ENCODE measurements at regions not wholly inside any gene's neighbourhood (a gene's known extent, or its start where the extent isn't known, plus 50 kb on each side); places are given as distances from the start of the nearest gene placed in this dataset.

GRCh38 chr16:5979905-5980550 lies 882.4 kb upstream of the EEF2KMT start:
- H3K4me3 Mint-ChIP-seq = no peak overlapping the region
- no peaks in the 10 kb centered on the region for H3K36me3 Mint-ChIP-seq
- H3K9me3 Mint-ChIP-seq = no peaks in the 10 kb centered on the region
- H3K4me1 Mint-ChIP-seq = no peaks in the 10 kb centered on the region
- no peaks in the 10 kb centered on the region for H3K27me3 Mint-ChIP-seq
- no peak overlapping the region for H3K27ac Mint-ChIP-seq
- no peak for DNase-seq

- no peak for DNase-seq
- no peaks in the 10 kb centered on the region for H3K27me3 Mint-ChIP-seq
- H3K4me1 Mint-ChIP-seq = no peaks in the 10 kb centered on the region
- H3K36me3 Mint-ChIP-seq = no peaks in the 10 kb centered on the region
- no peak overlapping the region for H3K4me3 Mint-ChIP-seq
- H3K27ac Mint-ChIP-seq = no peak overlapping the region
- H3K9me3 Mint-ChIP-seq = no peaks in the 10 kb centered on the region
These were observed 879.7 kb upstream of the EEF2KMT start for GRCh38 chr16:5977329-5977728.

- H3K4me3 Mint-ChIP-seq = no peak overlapping the region
- no peak overlapping the region for H3K27ac Mint-ChIP-seq
- H3K4me1 Mint-ChIP-seq = no peaks in the 10 kb centered on the region
- H3K9me3 Mint-ChIP-seq = peaks cover 7% of the 10 kb centered on the region
- DNase-seq = no peak
- H3K36me3 Mint-ChIP-seq = peaks cover 1% of the 10 kb centered on the region
- H3K27me3 Mint-ChIP-seq = no peaks in the 10 kb centered on the region
These were observed 875.2 kb upstream of the EEF2KMT start for GRCh38 chr16:5972747-5973146.

GRCh38 chr16:5971924-5972323 lies 874.3 kb upstream of the EEF2KMT start:
- Mint-ChIP-seq H3K9me3 (peaks cover 7% of the 10 kb centered on the region), H3K36me3 (peaks cover 1% of the 10 kb centered on the region), H3K27me3 (no peaks in the 10 kb centered on the region), H3K4me1 (no peaks in the 10 kb centered on the region), H3K4me3 (no peak overlapping the region), H3K27ac (no peak overlapping the region)
- DNase-seq = no peak

GRCh38 chr16:5971106-5971505 lies 873.5 kb upstream of the EEF2KMT start:
- Mint-ChIP-seq H3K9me3 (peaks cover 7% of the 10 kb centered on the region), H3K4me1 (no peaks in the 10 kb centered on the region), H3K36me3 (peaks cover 1% of the 10 kb centered on the region), H3K4me3 (no peak overlapping the region), H3K27ac (no peak overlapping the region), H3K27me3 (no peaks in the 10 kb centered on the region)
- DNase-seq = no peak

GRCh38 chr16:5966004-5966403 lies 868.4 kb upstream of the EEF2KMT start:
- H3K27me3 Mint-ChIP-seq = no peaks in the 10 kb centered on the region
- no peak for DNase-seq
- H3K27ac Mint-ChIP-seq = no peak overlapping the region
- H3K9me3 Mint-ChIP-seq = peaks cover 8% of the 10 kb centered on the region
- H3K36me3 Mint-ChIP-seq = peaks cover 1% of the 10 kb centered on the region
- H3K4me1 Mint-ChIP-seq = no peaks in the 10 kb centered on the region
- H3K4me3 Mint-ChIP-seq = no peak overlapping the region

GRCh38 chr16:5965321-5965720 lies 867.7 kb upstream of the EEF2KMT start:
- DNase-seq = no peak
- no peak overlapping the region for H3K4me3 Mint-ChIP-seq
- peaks cover 1% of the 10 kb centered on the region for H3K36me3 Mint-ChIP-seq
- no peaks in the 10 kb centered on the region for H3K27me3 Mint-ChIP-seq
- H3K27ac Mint-ChIP-seq = no peak overlapping the region
- peaks cover 6% of the 10 kb centered on the region for H3K9me3 Mint-ChIP-seq
- H3K4me1 Mint-ChIP-seq = no peaks in the 10 kb centered on the region

- DNase-seq = no peak
- Mint-ChIP-seq H3K36me3 (no peaks in the 10 kb centered on the region), H3K27me3 (no peaks in the 10 kb centered on the region), H3K4me1 (no peaks in the 10 kb centered on the region), H3K9me3 (no peaks in the 10 kb centered on the region), H3K4me3 (no peak overlapping the region), H3K27ac (no peak overlapping the region)
These were observed 853.9 kb upstream of the EEF2KMT start for GRCh38 chr16:5951486-5951885.

- Mint-ChIP-seq H3K9me3 (peaks cover 21% of the 10 kb centered on the region), H3K36me3 (no peaks in the 10 kb centered on the region), H3K4me1 (no peaks in the 10 kb centered on the region), H3K27ac (no peak overlapping the region), H3K4me3 (no peak overlapping the region), H3K27me3 (no peaks in the 10 kb centered on the region)
- no peak for DNase-seq
These were observed 847.4 kb upstream of the EEF2KMT start for GRCh38 chr16:5944971-5945370.

GRCh38 chr16:5938607-5939006 lies 841.0 kb upstream of the EEF2KMT start:
- Mint-ChIP-seq H3K36me3 (no peaks in the 10 kb centered on the region), H3K27ac (no peak overlapping the region), H3K4me1 (no peaks in the 10 kb centered on the region), H3K4me3 (no peak overlapping the region), H3K9me3 (peaks cover 22% of the 10 kb centered on the region), H3K27me3 (no peaks in the 10 kb centered on the region)
- DNase-seq = no peak

- Mint-ChIP-seq H3K27ac (no peak overlapping the region), H3K4me1 (no peaks in the 10 kb centered on the region), H3K4me3 (no peak overlapping the region), H3K27me3 (peaks cover 10% of the 10 kb centered on the region), H3K9me3 (peaks cover 16% of the 10 kb centered on the region), H3K36me3 (no peaks in the 10 kb centered on the region)
- no peak for DNase-seq
These were observed 835.3 kb upstream of the EEF2KMT start for GRCh38 chr16:5932906-5933305.

GRCh38 chr16:5928476-5929065 lies 831.0 kb upstream of the EEF2KMT start:
- peaks cover 14% of the 10 kb centered on the region for H3K27me3 Mint-ChIP-seq
- H3K36me3 Mint-ChIP-seq = no peaks in the 10 kb centered on the region
- no peak overlapping the region for H3K4me3 Mint-ChIP-seq
- DNase-seq = no peak
- no peak overlapping the region for H3K27ac Mint-ChIP-seq
- no peaks in the 10 kb centered on the region for H3K4me1 Mint-ChIP-seq
- H3K9me3 Mint-ChIP-seq = peaks cover 19% of the 10 kb centered on the region

- no peaks in the 10 kb centered on the region for H3K4me1 Mint-ChIP-seq
- peaks cover 9% of the 10 kb centered on the region for H3K27me3 Mint-ChIP-seq
- DNase-seq = no peak
- H3K27ac Mint-ChIP-seq = no peak overlapping the region
- H3K36me3 Mint-ChIP-seq = no peaks in the 10 kb centered on the region
- peaks cover 13% of the 10 kb centered on the region for H3K9me3 Mint-ChIP-seq
- H3K4me3 Mint-ChIP-seq = no peak overlapping the region
These were observed 828.3 kb upstream of the EEF2KMT start for GRCh38 chr16:5925850-5926249.

GRCh38 chr16:5922686-5923085 lies 825.1 kb upstream of the EEF2KMT start:
- Mint-ChIP-seq H3K27me3 (peaks cover 4% of the 10 kb centered on the region), H3K4me3 (no peak overlapping the region), H3K9me3 (peaks cover 8% of the 10 kb centered on the region), H3K36me3 (no peaks in the 10 kb centered on the region), H3K4me1 (no peaks in the 10 kb centered on the region), H3K27ac (no peak overlapping the region)
- DNase-seq = no peak

GRCh38 chr16:5918567-5919130 lies 821.1 kb upstream of the EEF2KMT start:
- Mint-ChIP-seq H3K4me1 (no peaks in the 10 kb centered on the region), H3K27ac (no peak overlapping the region), H3K9me3 (peaks cover 1% of the 10 kb centered on the region), H3K4me3 (no peak overlapping the region), H3K36me3 (no peaks in the 10 kb centered on the region), H3K27me3 (peaks cover 8% of the 10 kb centered on the region)
- DNase-seq = no peak
